Amniotic epithelial cell (primary cell): ENCODE measurements at regions not wholly inside any gene's neighbourhood (a gene's known extent, or its start where the extent isn't known, plus 50 kb on each side); places are given as distances from the start of the nearest gene placed in this dataset.
"Not testable (repeated sequence)": the region's sequence is repeated elsewhere in the genome, so short reads cannot be mapped to it uniquely, and the experiment has no call there.

Experiments
- DNase-seq: peaks from one replicate; pipeline ENCODE4 v3.0.0-alpha.2; 2010; ENCODE audit warnings: low read depth

GRCh38 chrY:12212394-12212793 lies 488.6 kb upstream of the USP9Y start:
- no peak for DNase-seq

GRCh38 chrY:12215564-12216022 lies 485.4 kb upstream of the USP9Y start:
- DNase-seq, result no peak

GRCh38 chrY:12230921-12231320 lies 470.1 kb upstream of the USP9Y start:
- no peak for DNase-seq

GRCh38 chrY:12236399-12236798 lies 464.6 kb upstream of the USP9Y start:
- DNase-seq, result no peak

- not testable (repeated sequence) for DNase-seq
These were observed 460.7 kb upstream of the USP9Y start for GRCh38 chrY:12240326-12240725.

GRCh38 chrY:12244146-12244545 lies 456.9 kb upstream of the USP9Y start:
- DNase-seq, result no peak

GRCh38 chrY:12253756-12254155 lies 447.3 kb upstream of the USP9Y start:
- no peak for DNase-seq

- DNase-seq, result no peak
These were observed 429.9 kb upstream of the USP9Y start for GRCh38 chrY:12271162-12271561.

- DNase-seq, result no peak
These were observed 415.4 kb upstream of the USP9Y start for GRCh38 chrY:12285608-12286007.

GRCh38 chrY:12288919-12289318 lies 412.1 kb upstream of the USP9Y start:
- no peak for DNase-seq

GRCh38 chrY:12289415-12289814 lies 411.6 kb upstream of the USP9Y start:
- DNase-seq, result no peak

GRCh38 chrY:12292542-12292941 lies 408.5 kb upstream of the USP9Y start:
- no peak for DNase-seq

GRCh38 chrY:12296460-12296859 lies 404.6 kb upstream of the USP9Y start:
- no peak for DNase-seq

- not testable (repeated sequence) for DNase-seq
These were observed 401.2 kb upstream of the USP9Y start for GRCh38 chrY:12299796-12300195.

- DNase-seq, result no peak
These were observed 397.6 kb upstream of the USP9Y start for GRCh38 chrY:12303464-12303863.

- DNase-seq, result no peak
These were observed 395.6 kb upstream of the USP9Y start for GRCh38 chrY:12305456-12305855.

GRCh38 chrY:12309212-12309611 lies 391.8 kb upstream of the USP9Y start:
- DNase-seq, result no peak

GRCh38 chrY:12310832-12311231 lies 390.2 kb upstream of the USP9Y start:
- no peak for DNase-seq

GRCh38 chrY:12327751-12328150 lies 373.3 kb upstream of the USP9Y start:
- no peak for DNase-seq

GRCh38 chrY:12331917-12332316 lies 369.1 kb upstream of the USP9Y start:
- DNase-seq, result not testable (repeated sequence)

GRCh38 chrY:12343211-12343610 lies 357.8 kb upstream of the USP9Y start:
- DNase-seq, result no peak

GRCh38 chrY:12348181-12348580 lies 352.9 kb upstream of the USP9Y start:
- no peak for DNase-seq

GRCh38 chrY:12357204-12357603 lies 343.8 kb upstream of the USP9Y start:
- no peak for DNase-seq

- DNase-seq, result no peak
These were observed 343.4 kb upstream of the USP9Y start for GRCh38 chrY:12357655-12358054.

- DNase-seq, result no peak
These were observed 342.7 kb upstream of the USP9Y start for GRCh38 chrY:12358337-12358736.
